Ovary (tissue), 3 donors: ENCODE measurements at regions not wholly inside any gene's neighbourhood (a gene's known extent, or its start where the extent isn't known, plus 50 kb on each side); places are given as distances from the start of the nearest gene placed in this dataset.

Source experiments
- CTCF ChIP-seq, 3 donors: fragments of 450-650 bp in 2 of 3; fragments of 200-600 bp in 1 of 3; IDR thresholded peaks; one replicate each; pipeline versions ENCODE4 v1.5.1 to v1.8.0; 2016 to 2022; ENCODE audit warnings: antibody characterized with exemption in 3 of 3, mild to moderate bottlenecking in 1 of 3
- POLR2A ChIP-seq: fragments of 450-650 bp; IDR thresholded peaks from one replicate; pipeline ENCODE4 v1.6.1; 2017; ENCODE audit warnings: antibody characterized with exemption, mild to moderate bottlenecking, moderate library complexity
- donor health status: DM: no; HTN: no; CAD: no.

- no peak for TF ChIP-seq CTCF (IDR thresholded peaks at IDR 0.05)
- TF ChIP-seq POLR2A = no peak
These were observed 204.1 kb upstream of the DPH6 start for GRCh38 chr15:35750051-35750450.
